ENCODE measurements at regions not wholly inside any gene's neighbourhood (a gene's known extent, or its start where the extent isn't known, plus 50 kb on each side); places are given as distances from the start of the nearest gene placed in this dataset.

DNA sequence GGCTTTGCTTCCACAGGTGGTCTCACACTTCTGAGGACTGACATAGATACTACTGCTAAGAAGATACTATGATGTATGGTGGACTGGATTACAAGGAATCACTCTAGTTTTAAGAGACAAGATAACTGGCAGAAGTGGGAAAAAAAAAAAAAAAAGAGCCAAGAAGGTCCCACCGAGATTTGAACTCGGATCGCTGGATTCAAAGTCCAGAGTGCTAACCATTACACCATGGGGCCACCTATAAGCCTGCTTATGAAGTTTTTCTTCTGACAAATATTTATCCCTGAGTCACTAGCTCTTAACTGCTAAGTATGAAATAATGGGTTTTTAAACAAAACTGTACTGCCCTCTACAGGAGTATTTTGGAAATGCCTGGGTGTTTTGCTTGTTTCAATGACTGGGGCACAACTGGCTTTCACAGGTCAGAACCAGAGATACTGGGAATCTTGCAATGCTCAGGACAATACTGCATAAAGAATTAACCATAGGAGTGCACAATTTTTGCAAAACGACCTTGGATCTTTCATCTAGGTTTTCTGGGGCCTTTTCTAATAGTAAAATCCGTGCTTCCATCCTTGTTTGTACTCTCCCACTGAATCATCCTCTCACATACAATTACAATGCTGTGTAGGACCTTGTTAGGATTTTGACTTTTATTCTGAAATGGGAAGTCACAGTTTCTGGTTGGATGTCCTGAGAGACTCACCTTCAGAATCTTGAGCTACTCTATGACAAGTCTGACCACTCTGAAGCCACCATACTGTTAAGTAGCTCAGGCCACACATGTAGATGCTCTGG, 116.3 kb downstream of the OR2B2 start (continued):
- TF ChIP-seq, protein P1, sequence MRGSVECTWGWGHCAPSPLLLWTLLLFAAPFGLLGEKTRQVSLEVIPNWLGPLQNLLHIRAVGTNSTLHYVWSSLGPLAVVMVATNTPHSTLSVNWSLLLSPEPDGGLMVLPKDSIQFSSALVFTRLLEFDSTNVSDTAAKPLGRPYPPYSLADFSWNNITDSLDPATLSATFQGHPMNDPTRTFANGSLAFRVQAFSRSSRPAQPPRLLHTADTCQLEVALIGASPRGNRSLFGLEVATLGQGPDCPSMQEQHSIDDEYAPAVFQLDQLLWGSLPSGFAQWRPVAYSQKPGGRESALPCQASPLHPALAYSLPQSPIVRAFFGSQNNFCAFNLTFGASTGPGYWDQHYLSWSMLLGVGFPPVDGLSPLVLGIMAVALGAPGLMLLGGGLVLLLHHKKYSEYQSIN (CRISPR knock-in tag; IDR thresholded peaks at IDR 0.05; ENCODE audit: borderline replicate concordance), result no peak
- peak; percentile 81; the same call in 1 of the 2 replicates for TF ChIP-seq FOXJ3 (CRISPR knock-in tag; IDR thresholded peaks at IDR 0.05; ENCODE audit: borderline replicate concordance)
- no peak for TF ChIP-seq SUZ12 (IDR thresholded peaks at IDR 0.05; ENCODE audit: low read depth, low read length)
- no peak for TF ChIP-seq ZNF282 (IDR thresholded peaks at IDR 0.05; ENCODE audit: partially characterized antibody)
- TF ChIP-seq ELF4 (CRISPR knock-in tag; IDR thresholded peaks at IDR 0.05; ENCODE audit: borderline replicate concordance), result no peak
- TF ChIP-seq CREB3 (CRISPR knock-in tag; IDR thresholded peaks at IDR 0.05), result no peak
- no peak for TF ChIP-seq IRX3 (CRISPR knock-in tag; IDR thresholded peaks at IDR 0.05; ENCODE audit: borderline replicate concordance, low read depth)
- no peak for TF ChIP-seq PHF20 (CRISPR knock-in tag; IDR thresholded peaks at IDR 0.05)
- TF ChIP-seq, protein P2, sequence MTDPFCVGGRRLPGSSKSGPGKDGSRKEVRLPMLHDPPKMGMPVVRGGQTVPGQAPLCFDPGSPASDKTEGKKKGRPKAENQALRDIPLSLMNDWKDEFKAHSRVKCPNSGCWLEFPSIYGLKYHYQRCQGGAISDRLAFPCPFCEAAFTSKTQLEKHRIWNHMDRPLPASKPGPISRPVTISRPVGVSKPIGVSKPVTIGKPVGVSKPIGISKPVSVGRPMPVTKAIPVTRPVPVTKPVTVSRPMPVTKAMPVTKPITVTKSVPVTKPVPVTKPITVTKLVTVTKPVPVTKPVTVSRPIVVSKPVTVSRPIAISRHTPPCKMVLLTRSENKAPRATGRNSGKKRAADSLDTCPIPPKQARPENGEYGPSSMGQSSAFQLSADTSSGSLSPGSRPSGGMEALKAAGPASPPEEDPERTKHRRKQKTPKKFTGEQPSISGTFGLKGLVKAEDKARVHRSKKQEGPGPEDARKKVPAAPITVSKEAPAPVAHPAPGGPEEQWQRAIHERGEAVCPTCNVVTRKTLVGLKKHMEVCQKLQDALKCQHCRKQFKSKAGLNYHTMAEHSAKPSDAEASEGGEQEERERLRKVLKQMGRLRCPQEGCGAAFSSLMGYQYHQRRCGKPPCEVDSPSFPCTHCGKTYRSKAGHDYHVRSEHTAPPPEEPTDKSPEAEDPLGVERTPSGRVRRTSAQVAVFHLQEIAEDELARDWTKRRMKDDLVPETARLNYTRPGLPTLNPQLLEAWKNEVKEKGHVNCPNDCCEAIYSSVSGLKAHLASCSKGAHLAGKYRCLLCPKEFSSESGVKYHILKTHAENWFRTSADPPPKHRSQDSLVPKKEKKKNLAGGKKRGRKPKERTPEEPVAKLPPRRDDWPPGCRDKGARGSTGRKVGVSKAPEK (CRISPR knock-in tag; IDR thresholded peaks at IDR 0.05; ENCODE audit: borderline replicate concordance), result no peak
- TF ChIP-seq KLF6 (CRISPR knock-in tag; IDR thresholded peaks at IDR 0.05), result peak; percentile 89
- TF ChIP-seq, protein P3, sequence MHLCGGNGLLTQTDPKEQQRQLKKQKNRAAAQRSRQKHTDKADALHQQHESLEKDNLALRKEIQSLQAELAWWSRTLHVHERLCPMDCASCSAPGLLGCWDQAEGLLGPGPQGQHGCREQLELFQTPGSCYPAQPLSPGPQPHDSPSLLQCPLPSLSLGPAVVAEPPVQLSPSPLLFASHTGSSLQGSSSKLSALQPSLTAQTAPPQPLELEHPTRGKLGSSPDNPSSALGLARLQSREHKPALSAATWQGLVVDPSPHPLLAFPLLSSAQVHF (CRISPR knock-in tag; IDR thresholded peaks at IDR 0.05), result no peak
- no peak for TF ChIP-seq ZSCAN22 (CRISPR knock-in tag; IDR thresholded peaks at IDR 0.05)
- TF ChIP-seq MBNL3 (CRISPR knock-in tag; conservative IDR thresholded peaks at IDR 0.05), result no peak
- no peak for TF ChIP-seq ZMAT5 (CRISPR knock-in tag; IDR thresholded peaks at IDR 0.05; ENCODE audit: borderline replicate concordance, low read depth)
- TF ChIP-seq ZKSCAN8 (CRISPR knock-in tag; IDR thresholded peaks at IDR 0.05; ENCODE audit: borderline replicate concordance), result peak; percentile 86; the same call in 1 of the 2 replicates
- TF ChIP-seq YEATS2 (CRISPR knock-in tag; IDR thresholded peaks at IDR 0.05; ENCODE audit: borderline replicate concordance), result peak; percentile 68; the same call in 1 of the 2 replicates
- TF ChIP-seq ZBTB43 (CRISPR knock-in tag; conservative IDR thresholded peaks at IDR 0.05), result no peak
- TF ChIP-seq NBN (conservative IDR thresholded peaks at IDR 0.05), result no peak
- TF ChIP-seq RFX3 (CRISPR knock-in tag; IDR thresholded peaks at IDR 0.05), result no peak
- TF ChIP-seq ZNF263 (CRISPR knock-in tag; IDR thresholded peaks at IDR 0.05), result no peak
- TF ChIP-seq, protein P4, sequence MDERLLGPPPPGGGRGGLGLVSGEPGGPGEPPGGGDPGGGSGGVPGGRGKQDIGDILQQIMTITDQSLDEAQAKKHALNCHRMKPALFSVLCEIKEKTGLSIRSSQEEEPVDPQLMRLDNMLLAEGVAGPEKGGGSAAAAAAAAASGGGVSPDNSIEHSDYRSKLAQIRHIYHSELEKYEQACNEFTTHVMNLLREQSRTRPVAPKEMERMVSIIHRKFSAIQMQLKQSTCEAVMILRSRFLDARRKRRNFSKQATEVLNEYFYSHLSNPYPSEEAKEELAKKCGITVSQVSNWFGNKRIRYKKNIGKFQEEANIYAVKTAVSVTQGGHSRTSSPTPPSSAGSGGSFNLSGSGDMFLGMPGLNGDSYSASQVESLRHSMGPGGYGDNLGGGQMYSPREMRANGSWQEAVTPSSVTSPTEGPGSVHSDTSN (CRISPR knock-in tag; IDR thresholded peaks at IDR 0.05), result no peak

Measured in HepG2 (cell line).